Stimulated activated CD8-positive, alpha-beta memory T cell treated with anti-CD3 and anti-CD28 coated beads, Interleukin-7, amount 100 ng/mL, for 24 hours (primary cell): ENCODE measurements at regions not wholly inside any gene's neighbourhood (a gene's known extent, or its start where the extent isn't known, plus 50 kb on each side); places are given as distances from the start of the nearest gene placed in this dataset.

ENCODE experiments used
- DNase-seq: peaks from one replicate; pipeline ENCODE4 v3.0.0-alpha.2; 2020; ENCODE audit warnings: low read depth

DNA sequence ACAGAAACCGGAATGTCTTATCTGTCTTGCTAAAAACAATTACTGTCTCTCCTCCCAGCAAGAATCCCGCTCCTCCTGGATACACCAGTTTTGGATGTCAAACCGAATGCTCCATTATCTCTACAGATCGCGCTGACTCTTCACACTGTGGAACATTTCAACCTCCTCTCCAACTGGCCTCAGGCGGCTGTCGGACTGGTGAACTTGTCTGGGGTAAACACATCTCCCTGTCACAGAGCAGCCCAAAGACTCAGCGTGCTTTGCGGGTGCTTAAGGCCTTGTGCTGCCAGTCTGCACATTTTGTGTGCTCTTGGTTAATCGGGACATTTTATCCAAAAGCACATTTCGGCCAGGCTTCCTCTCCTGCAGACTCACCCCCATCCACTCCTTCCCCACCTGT lies 173.1 kb downstream of the ICOS start:
- DNase-seq = no peak

- peak; percentile 42 for DNase-seq
Observed at GRCh38 chr2:204110338-204110741, 173.8 kb downstream of the ICOS start.

- no peak for DNase-seq
Observed at GRCh38 chr2:204110751-204111516, 174.4 kb downstream of the ICOS start.

DNA sequence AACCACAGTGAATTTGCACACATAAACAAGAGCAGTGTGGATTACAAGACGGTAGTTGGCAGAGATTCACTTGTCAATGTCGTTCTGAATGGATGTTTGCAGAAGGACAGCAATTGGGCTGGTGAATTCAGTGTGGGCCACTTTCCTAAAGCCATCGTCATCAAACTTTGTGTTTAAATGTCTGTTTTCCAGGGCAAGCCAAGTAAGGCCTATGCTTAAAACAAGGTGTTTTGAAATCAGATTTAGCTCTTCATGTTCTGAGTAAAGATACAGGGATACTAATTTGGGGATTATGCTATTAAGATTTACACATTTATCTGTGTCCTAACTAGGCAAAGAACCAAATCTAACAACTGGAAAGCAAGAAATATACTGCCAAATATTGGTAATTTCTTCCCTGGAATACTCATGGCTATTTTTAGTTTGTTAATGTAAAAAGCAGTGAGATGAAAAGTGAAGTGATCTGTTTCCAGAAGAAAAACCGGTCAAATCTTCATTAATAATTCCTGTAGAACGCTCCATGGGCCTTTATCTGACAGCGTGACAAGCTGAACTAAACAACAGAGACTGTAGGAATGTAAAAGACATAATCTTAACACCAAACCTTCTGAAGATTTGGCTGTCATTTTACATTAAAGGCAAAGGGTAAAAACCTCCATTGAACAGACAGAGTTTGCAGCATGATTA lies 175.7 kb downstream of the ICOS start:
- DNase-seq = no peak

DNA sequence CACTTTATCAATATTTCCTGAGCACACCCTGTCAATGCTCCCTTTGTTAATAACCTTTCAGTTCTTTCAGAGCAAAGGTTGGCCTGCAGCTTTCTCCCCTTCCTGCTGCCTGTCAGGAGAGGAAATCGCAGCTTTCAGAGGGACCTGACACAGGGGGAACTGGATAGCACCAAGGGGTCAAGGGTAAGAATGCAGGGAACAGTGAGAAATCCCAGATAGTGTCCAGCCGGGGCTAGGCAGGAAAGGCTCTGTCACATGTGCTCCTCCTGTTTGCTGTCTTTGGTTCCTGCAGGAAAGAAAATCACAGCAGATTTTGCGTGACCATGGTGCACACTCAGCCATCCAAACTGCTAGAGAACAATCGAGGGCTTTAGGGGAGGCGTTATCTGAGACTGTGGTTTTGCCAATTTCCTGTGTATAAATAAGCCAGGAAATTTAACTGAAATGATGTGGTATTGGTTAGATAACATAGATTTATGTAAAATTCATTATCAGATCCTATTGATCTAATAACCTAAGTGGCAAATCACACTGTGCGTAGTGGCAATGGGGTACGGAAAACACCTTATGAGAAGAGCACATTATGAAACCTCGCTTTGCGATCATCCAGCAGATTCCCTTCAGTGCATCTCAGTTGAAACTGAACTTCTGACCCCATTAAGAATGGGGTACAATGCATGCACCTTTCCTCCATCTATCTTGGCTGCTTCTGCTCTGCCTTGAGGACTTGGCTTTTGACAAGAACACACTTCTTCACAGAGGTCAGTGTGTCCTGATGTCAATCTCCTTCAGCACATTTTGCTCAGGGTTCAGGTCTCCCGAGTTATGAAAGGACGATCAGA lies 178.0 kb downstream of the ICOS start:
- no peak for DNase-seq

DNA sequence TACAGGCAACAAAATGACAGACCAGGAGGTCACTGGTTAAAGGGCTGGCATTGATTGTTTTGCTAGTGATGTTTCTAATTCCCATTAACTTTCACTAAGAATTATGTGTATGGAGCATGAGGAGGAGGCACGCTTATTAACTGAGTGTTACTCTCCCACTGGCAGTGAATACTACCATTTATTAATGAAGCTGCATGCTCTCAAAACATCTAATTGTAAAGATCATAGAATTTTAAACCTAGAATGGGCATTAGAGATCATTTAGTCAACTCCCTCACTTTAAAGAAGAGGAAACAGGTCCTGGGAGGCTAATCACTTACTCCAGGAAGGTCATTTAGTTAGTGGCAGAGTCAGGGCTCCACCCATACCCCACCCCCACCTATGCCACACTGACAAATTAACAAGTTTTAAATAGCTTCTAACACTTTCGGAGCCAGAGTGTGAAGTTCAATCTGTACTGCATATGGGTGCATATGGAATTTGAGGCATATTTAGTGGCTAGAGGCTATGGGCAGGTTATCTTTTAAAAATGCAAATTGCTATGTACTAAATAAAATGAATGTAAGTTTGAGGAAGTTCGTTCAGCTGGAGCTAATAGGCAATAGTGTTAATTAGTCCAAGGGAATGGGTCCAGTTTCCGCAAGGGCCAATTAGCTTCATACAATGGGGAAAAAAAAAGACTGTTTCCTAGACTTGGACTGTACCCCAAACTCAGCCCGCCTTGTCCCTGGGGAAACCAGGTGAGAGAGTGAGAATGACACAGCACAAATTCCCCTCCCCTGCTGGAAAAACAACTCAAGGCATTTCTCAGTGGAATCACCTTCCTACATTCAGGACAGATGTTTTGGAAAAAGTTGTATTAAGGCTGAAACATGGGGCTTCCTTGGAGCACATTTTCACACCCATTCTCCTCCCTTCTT lies 178.8 kb downstream of the ICOS start:
- no peak for DNase-seq

DNA sequence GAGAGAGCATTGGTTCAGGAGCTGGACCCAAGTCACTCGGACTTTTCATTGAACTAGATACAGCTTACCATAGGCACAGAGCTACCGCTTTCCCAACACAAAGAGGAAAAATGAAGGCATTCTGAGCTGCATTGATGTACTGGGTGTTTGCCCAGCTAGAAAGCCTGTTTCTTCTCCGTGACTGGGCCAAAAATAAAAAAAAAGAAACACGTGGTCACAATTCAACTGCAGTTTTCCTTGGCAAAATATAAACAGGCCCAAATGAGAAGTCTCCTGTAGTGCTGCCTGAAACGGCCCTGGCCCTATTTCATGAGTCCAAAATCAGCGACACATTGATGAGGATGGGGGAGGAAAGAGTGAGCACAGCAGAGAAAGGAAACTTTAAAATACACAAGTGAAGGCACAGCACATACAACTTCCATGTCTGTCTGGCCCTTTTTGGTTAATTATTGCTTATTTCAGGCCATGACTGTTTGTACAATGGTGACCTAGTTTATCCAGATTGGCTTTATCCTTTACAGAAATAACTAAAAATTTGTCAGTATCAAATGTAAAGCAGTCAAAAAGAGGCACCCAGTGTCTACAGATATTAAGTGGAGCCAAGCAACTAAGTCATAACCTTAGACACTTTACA lies 179.7 kb downstream of the ICOS start:
- no peak for DNase-seq

DNA sequence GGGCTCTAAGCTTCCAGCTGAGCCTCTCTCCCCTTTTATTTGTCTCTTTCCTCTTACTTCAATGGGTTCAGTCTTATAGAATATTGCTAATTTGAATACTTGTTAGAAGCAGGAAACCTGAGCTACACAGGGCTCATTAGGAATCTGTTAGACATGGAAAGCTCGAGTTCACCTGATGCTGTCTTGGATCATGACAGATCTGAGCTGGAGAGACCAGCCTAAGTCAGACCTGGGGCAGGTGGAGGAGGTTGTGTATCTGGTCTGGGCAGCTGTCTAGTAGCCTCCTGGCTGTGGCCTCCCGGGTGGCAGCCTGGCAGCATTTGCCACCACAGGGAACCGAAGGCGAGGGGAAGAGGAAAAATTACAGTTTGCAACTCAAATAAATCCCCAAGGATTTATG lies 185.9 kb downstream of the ICOS start:
- DNase-seq = no peak

DNA sequence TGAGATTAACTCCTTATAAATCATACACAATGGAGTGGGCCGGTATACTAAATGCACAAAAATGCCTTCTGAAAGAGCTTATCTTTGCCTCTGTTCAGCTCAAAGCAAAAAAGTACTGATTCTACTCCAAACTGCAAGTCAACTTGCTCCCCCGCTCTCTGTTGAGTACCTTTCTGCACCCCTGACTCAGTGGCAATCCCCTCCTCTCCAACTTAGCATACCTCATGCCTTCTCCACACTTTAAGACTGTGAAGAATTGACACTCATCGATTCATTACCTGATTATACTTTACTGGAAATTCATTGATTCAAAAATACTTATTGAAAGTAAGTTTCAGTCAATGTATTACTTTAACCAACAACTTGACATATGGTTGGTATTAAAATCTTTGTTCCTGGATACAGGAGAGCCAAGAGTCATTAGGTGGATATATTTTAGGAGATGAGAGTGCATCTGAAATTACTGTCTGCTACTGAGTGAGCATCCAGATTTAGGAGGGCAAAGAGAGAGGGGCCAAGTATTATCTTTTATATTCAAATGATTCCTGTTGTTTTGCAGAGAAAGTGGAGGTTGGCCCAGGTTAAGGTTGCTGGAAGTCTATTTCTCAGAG lies 187.7 kb downstream of the ICOS start:
- no peak for DNase-seq

GRCh38 chr2:204126705-204127104 lies 190.1 kb downstream of the ICOS start:
- DNase-seq = no peak

- no peak for DNase-seq
Observed at GRCh38 chr2:204127238-204127637, 190.7 kb downstream of the ICOS start.

- no peak for DNase-seq
Observed at GRCh38 chr2:204129591-204130294, 193.2 kb downstream of the ICOS start.

- DNase-seq = no peak
Observed at GRCh38 chr2:204131621-204132020, 195.1 kb downstream of the ICOS start.

- DNase-seq = no peak
Observed at GRCh38 chr2:204133476-204133875, 196.9 kb downstream of the ICOS start.

- no peak for DNase-seq
Observed at GRCh38 chr2:204134421-204134820, 197.9 kb downstream of the ICOS start.

DNA sequence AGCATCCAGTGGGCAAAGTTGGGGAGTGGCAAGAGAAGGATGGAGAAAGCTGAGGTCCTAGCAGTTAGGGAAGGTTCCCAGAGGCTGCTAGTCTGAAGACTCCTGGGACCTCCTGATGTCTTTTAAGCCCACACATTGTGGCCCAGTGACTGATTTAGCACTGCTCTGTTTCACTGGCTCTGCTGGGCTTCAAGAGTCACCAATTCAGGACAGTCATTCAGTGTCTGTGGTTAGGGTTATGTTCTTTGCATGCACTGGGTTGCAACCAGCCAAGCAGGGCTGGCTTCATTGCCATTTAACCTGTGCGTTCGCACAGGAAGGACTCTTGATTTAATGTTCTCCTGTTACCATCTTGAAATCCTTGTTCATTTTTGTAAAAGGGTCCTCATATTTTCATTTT lies 199.2 kb downstream of the ICOS start:
- DNase-seq = no peak

DNA sequence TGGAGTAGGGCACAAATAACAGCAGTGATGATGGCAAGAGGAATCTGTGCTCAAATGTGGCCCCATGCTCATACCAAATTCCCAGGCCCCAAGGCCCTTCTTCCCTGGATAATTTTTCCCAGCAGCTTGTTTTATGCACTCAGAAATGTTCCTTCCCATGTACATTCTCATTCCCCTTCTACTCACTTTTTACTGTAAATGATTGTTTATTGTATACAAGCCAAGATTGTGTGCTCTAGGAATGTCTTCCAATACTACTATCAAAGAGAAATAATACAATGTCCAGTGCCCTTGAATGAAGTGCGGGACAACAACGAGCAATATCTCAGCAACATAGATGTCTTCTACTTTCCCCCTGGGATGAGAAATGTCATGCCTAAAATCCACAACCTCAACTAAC lies 201.6 kb downstream of the ICOS start:
- no peak for DNase-seq

DNA sequence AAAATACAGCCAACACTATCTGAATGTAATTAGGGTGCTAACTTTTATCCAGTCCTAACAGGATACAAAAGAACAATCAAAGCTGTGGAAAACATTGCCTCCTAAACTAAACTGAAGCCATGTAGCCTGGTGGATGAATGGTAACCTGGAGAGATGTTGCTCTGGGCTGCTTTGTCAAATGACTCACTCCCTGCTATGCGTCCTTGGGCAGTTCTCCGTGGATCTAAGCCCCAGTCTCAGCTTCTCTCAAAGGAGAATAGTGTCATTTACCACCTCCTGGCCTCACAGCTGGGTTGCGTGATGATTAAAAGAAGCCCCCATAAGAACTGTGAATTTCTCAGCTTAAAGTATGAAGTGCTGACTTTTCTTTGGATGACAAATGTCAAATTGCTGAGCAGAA lies 203.7 kb downstream of the ICOS start:
- no peak for DNase-seq

- DNase-seq = no peak
Observed at GRCh38 chr2:204143216-204144014, 206.9 kb downstream of the ICOS start.
